SHP77 treated with DMSO at 0.1 percent for 48 hours (cell line): ENCODE measurements at regions not wholly inside any gene's neighbourhood (a gene's known extent, or its start where the extent isn't known, plus 50 kb on each side); places are given as distances from the start of the nearest gene placed in this dataset.
"Not testable (repeated sequence)": the region's sequence is repeated elsewhere in the genome, so short reads cannot be mapped to it uniquely, and the experiment has no call there.

Experiments used
- DNase-seq: peaks from one replicate; lab custom pipeline; 2025; lab: John Stamatoyannopoulos, UW

- no peak for DNase-seq
Measured at GRCh38 chrX:140163371-140164159, 198.2 kb upstream of the CXorf66 start.

GRCh38 chrX:140157611-140158010 is 192.3 kb upstream of the CXorf66 start:
- no peak for DNase-seq

- DNase-seq: no peak
Measured at GRCh38 chrX:140157143-140157542, 191.8 kb upstream of the CXorf66 start.

GRCh38 chrX:140151316-140151715 is 186.0 kb upstream of the CXorf66 start:
- no peak for DNase-seq

GRCh38 chrX:140149761-140150160 is 184.4 kb upstream of the CXorf66 start:
- DNase-seq: no peak

- no peak for DNase-seq
Measured at GRCh38 chrX:140141444-140142029, 176.2 kb upstream of the CXorf66 start.

- DNase-seq: not testable (repeated sequence)
Measured at GRCh38 chrX:140138492-140138891, 173.2 kb upstream of the CXorf66 start.

GRCh38 chrX:140138065-140138464 is 172.7 kb upstream of the CXorf66 start:
- not testable (repeated sequence) for DNase-seq

- DNase-seq: no peak
Measured at GRCh38 chrX:140132937-140133336, 167.6 kb upstream of the CXorf66 start.

GRCh38 chrX:140123446-140123845 is 158.1 kb upstream of the CXorf66 start:
- DNase-seq: no peak

- DNase-seq: not testable (repeated sequence)
Measured at GRCh38 chrX:140114059-140114458, 148.7 kb upstream of the CXorf66 start.

- no peak for DNase-seq
Measured at GRCh38 chrX:140110081-140110650, 144.8 kb upstream of the CXorf66 start.

- no peak for DNase-seq
Measured at GRCh38 chrX:140104760-140105159, 139.4 kb upstream of the CXorf66 start.

GRCh38 chrX:140099221-140099620 is 133.9 kb upstream of the CXorf66 start:
- DNase-seq: no peak

- no peak for DNase-seq
Measured at GRCh38 chrX:140092121-140092520, 126.8 kb upstream of the CXorf66 start.

GRCh38 chrX:140091125-140091886 is 126.0 kb upstream of the CXorf66 start:
- no peak for DNase-seq

- DNase-seq: no peak
Measured at GRCh38 chrX:140090800-140091124, 125.4 kb upstream of the CXorf66 start.

- no peak for DNase-seq
Measured at GRCh38 chrX:140088438-140088837, 123.1 kb upstream of the CXorf66 start.

- no peak for DNase-seq
Measured at GRCh38 chrX:140087875-140088274, 122.6 kb upstream of the CXorf66 start.

GRCh38 chrX:140086691-140087090 is 121.4 kb upstream of the CXorf66 start:
- no peak for DNase-seq

- DNase-seq: not testable (repeated sequence)
Measured at GRCh38 chrX:140074851-140075250, 109.5 kb upstream of the CXorf66 start.

GRCh38 chrX:140071037-140071436 is 105.7 kb upstream of the CXorf66 start:
- no peak for DNase-seq
